NCI-H82 (cell line): ENCODE measurements at regions not wholly inside any gene's neighbourhood (a gene's known extent, or its start where the extent isn't known, plus 50 kb on each side); places are given as distances from the start of the nearest gene placed in this dataset.

Experiments used
- DNase-seq: peaks from one replicate; lab custom pipeline; 2025; lab: John Stamatoyannopoulos, UW

GRCh38 chr4:8698341-8699062, 105.9 kb downstream of the CPZ start:
- no peak for DNase-seq

GRCh38 chr4:8697826-8698225, 105.3 kb downstream of the CPZ start:
- DNase-seq, result no peak

DNA sequence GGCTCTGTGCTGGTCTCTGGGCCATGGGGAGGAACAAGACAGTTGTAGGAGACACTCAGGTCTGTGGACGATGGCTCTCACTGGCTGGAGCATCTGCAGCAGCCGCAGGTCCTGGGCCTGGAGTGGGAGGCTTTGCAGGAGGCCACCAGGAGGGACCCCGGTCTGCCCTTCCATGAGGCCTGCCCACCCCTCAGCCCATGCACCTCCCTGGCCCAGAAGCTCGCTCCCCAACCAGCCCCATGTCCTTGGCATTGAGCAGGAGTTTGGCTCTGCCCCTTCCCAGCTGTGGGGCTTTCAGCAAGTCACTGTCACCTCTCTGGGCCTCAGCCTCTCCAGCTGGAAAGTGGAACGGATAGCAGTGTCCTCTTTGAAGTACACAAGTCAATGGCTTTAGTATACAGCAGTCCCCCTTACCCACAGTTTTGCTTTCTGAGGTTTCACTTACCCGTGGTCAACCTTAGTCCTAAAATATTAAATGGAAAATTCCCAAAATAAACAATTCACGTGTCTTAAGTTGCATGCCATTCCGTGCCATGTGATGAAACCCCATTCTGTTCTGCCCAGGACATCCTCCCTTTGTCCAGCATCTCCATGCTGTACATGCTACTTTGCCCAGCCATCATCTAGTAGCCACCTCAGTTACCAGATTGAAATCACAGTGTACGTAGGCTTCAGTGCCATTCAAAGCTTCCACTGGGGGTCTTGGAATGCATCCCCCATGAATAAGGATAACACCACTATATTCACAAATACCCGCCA, 104.0 kb downstream of the CPZ start:
- no peak for DNase-seq

GRCh38 chr4:8695237-8696219, 103.0 kb downstream of the CPZ start:
- no peak for DNase-seq

GRCh38 chr4:8694651-8695151, 102.1 kb downstream of the CPZ start:
- DNase-seq, result no peak

DNA sequence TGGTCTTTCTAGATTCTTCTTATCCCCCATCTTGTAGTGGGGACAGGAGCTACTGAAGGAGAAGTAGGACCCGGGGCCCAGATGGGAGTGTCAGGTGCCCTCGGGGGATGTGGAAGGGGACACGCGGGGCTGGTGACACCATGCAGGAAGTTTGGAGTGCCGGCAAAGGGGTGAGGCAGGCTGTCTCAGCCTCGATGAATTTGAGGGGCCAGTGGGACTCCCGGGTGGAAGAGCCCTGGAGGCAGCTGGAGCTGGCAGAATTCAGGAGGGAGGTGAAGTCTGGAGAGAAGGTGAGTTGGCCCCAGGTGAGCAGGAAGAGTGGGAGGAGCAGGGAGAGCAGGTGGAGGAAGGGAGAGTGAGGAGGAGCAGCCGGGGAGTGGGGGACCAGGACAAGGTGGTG, 101.7 kb downstream of the CPZ start:
- DNase-seq, result no peak

DNA sequence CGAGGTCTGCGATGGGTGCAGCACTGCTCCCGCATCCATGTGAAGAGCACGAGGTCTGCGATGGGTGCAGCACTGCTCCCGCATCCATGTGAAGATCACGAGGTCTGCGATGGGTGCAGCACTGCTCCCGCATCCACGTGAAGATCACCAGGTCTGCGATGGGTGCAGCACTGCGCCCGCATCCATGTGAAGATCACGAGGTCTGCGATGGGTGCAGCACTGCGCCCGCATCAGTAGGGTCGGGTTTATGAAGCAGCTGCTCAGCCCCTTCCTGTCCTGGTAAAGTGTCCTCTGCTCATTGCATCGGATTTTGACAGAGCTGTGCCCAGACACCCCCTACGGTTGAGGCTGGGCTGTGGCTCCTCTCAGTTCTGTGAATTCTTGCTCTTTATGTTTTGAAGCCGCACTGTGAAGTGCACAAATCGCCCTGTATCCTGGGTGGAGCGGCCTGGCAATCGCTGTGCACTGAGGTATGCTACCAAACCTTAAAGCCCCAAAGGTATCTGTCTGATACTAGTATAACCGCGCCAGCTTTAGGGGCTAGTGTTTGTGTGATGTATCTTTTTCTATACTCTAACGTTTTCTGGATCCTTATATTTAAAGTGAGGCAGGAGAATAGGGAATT, 98.7 kb downstream of the CPZ start:
- no peak for DNase-seq

DNA sequence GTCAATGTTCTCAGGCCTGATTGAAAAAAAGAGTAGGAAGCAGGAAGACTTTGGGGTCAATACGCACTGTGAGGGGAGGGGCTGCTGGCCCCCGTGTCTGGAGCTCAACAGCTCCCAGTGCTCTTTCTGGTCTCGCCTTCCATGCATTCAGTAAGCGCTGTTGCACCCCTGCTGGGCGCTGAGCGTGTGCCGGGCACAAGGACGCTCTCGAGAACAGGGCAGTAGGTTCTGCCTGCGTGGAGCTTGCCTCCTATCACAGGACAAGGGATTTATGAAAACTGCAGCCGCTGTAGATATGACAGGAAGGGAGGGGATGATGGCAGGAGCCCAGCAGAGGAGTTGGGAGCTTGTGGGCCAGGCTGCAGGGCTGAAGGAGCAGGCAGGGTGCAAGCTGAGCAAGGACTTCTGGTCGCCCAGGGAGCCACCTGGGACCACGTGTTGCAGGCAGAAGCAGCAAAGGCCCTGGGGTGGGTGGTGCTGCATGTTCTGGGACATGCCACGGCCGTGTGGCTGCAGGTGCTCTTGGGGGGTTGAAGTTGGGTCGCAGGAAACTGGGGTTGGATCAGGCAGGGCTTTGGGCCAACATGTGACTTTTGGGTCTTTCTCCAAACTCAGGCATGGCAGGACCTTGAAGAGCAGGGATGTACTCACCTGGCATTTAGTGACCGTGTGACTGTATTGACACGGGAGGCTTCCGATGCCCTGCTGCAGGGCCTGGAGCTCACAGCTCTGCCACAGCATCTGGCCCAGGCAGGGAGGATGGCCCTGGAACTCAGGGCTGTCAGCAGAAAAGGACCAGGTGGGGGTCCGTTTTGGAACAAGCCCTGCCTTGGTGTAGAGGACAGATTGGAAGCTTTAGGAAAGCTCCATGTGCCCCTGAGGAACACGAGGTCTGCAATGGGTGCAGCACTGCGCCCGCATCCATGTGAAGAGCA, 97.9 kb downstream of the CPZ start:
- no peak for DNase-seq

GRCh38 chr4:8689741-8690140, 97.2 kb downstream of the CPZ start:
- DNase-seq, result no peak

DNA sequence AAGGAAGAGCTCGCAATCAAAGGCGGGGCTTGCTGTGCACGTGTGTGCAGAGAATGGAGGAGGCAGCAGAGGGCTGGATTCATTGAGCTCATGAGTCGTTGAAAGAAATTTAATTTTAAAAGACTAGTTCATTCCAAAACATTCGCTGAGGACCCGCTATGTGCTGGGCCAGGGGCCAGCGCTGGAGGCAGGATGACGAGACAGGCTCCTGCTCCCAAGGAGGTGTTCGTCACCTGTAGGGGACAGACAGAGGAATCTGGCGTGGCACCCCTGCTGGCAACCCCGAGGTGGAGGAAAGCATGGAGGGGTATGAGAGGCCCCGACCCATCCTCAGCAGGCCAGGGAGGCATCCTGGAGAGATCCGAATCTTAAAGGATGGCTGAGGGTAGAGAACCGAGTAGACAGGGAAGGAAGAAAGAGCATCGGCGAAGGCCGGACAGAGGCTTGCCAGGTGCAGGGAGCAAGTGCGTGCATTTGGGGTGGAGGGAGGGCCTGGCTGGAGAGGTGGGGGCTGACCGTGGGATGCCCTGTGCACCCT, 96.4 kb downstream of the CPZ start:
- DNase-seq, result no peak

DNA sequence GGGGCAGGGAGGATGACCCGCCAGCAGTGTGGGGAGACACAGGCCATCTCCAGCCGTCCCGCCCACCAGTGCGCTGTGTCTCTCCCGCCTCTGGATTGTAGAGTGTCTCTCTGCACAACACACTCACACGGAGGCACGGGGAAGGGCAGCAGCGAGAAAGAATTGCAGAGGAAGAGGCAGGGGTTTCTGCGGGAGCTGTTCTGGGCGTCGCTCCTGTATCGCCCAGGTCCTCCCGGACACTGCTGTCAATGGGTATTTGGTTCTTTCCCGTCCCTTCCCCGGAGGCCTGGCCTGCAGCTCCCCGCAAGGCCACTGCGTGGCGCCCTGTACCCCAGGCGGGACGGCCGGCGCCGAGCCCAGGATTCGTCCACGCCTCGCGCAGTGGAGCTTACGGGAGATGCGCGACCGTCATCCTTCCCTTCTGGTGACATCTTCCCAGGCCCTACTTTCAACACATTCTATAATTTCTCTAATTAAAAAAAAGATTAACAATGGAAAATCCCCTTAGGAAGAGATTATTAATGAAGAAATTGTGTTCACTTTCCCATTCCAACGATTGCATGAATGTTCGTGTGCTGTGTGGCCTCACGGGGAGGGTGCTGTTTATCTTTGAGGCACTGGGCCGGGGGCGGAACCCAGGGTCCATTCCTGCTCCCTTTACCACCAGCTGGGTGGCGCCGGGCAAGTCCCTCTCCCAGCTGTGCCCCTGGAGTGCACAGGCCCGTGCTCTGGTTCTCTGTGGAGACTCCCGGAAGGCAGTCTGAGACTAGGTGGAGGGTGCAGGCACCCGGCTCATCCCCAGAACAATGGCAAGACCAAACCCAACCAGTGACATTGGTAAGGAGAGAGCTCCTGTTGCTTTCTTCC, 95.7 kb downstream of the CPZ start:
- peak; percentile 10 for DNase-seq

DNA sequence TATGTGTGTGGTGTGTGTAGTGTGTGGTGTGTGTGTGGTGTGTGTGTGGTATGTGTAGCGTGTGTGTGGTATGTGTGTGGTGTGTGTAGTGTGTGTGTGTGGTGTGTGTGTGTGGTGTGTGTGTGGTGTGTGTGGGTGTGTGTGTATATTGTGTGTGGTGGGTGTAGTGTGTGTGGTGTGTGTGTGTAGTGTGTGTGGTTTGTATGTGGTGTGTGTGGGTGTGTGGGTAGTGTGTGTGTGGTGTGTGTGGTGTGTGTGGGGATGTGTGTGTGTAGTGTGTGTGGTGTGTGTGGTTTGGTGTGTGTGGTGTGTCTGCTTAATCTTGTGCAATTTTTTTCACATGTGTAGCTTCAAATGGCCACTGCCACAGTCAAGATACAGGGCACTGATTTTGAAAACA, 94.5 kb downstream of the CPZ start:
- no peak for DNase-seq

DNA sequence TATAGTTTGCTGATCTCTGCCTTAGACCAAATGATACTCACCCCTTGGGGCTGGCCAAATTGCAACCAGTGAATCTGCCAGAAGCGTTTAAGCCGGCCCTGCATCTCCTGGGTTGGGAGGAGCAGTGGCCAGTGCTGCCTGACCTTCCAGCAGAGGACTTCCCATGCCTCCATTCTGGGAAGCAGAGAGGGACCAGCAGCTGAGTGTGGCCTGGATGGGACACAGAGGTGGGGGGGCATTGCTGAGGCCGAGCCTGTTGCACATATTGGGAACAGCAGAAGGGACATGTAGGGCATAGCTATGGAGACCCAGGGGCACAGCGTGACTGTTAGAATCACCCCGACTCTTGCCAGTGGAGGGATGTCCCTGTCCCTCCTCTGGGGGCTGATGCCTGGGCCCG, 93.3 kb downstream of the CPZ start:
- DNase-seq, result no peak

GRCh38 chr4:8683462-8683861, 90.9 kb downstream of the CPZ start:
- DNase-seq, result no peak

- no peak for DNase-seq
Measured at GRCh38 chr4:8682725-8683124, 90.2 kb downstream of the CPZ start.

DNA sequence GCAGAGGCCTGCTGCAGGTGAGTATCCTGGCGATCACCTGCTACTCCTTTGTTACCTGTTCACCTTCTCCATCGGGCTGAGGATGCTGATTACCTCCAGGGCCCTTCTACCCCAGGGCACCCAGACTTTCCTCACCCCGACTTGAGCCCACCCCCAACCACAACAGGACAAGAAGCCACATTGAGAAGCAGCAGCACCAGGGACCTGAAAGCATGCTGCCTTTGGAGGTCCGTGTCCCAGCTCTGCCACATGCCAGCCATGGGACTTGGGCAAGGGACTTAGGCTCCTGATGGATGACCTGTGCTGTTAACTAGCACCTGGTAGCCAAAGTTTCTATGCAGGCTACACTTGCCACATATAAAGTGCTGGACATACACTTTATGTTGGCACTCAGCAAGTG, 89.7 kb downstream of the CPZ start:
- DNase-seq, result no peak

DNA sequence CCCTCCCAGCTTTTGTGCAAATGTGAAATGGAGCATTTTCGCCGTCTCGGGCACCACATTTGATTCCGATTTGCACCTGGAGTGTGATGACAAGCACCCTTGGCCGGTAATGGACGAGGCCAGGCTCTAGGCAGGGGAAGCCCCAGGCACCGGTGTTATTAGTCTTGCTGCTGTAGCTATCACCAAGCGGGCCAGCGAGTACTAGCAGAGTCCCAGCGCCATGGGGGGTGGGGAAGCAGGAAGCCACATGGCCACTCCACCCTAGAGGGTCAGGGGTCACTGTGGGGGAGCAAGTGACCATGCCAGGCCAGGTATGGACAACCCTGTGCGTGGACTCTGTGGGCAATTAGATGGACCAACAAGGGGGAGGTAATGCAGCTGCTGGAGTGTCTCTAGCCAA, 88.8 kb downstream of the CPZ start:
- DNase-seq, result no peak

DNA sequence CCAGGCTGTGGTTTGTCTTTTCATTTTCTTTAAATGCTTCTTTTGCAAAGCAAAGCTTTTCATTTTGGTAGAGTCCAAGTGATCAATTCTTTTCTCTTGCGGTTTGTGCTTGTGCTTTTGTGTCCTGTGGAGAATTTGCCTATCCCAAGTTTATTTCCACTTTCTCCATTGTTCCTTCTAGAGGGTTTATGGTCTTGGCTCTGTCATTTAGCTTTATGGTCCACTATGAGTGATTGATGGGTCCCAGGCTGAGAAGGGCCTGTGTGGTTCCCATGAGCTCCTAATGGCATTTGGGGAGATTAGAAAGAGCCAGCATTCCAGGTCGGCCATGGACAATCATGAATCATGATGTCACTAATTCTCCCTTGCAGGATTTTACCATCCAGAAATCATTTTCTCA, 86.5 kb downstream of the CPZ start:
- no peak for DNase-seq

DNA sequence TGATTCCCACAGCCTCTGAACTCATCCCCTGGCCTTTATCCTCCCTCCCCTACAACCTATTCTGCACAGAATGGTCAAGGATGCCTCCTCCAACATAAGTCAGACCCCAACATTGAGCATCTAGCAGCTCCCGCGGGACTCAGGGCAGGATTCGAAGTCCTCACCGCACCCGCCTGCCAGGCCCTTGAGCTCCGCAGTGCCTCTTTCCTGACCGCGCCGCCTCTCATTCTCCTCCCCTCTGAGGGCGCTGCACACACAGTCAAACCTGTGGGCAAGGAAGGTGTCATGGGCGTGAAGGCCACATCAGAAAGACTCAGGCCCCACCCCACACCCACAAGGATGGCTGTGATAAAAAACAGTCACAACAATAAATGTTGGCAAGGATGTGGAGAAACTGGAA, 84.1 kb downstream of the CPZ start:
- no peak for DNase-seq

- DNase-seq, result no peak
Measured at GRCh38 chr4:8675906-8676305, 83.3 kb downstream of the CPZ start.
